HFFc6 (cell line): ENCODE measurements at regions not wholly inside any gene's neighbourhood (a gene's known extent, or its start where the extent isn't known, plus 50 kb on each side); places are given as distances from the start of the nearest gene placed in this dataset.

ENCODE experiments used
- DNase-seq: peaks from one replicate; pipeline ENCODE4 v3.0.0-alpha.2; 2018
- H3K27ac Mint-ChIP-seq: 2 replicates; pipeline ENCODE4 v1.8.0; 2020; ENCODE audit warnings: mild to moderate bottlenecking, mixed read lengths
- H3K27me3 Mint-ChIP-seq: 2 replicates; pipeline ENCODE4 v1.8.0; 2021; ENCODE audit warnings: mild to moderate bottlenecking, moderate library complexity, mixed read lengths; ENCODE audit not compliant: insufficient read depth
- H3K36me3 Mint-ChIP-seq: 2 replicates; pipeline ENCODE4 v1.8.0; 2021; ENCODE audit warnings: low read depth, mixed read lengths
- H3K4me1 Mint-ChIP-seq: 2 replicates; pipeline ENCODE4 v1.8.0; 2020; ENCODE audit warnings: low read depth, mixed read lengths
- H3K4me3 Mint-ChIP-seq: 2 replicates; pipeline ENCODE4 v1.8.0; 2020; ENCODE audit warnings: mild to moderate bottlenecking, moderate library complexity, mixed read lengths
- H3K9me3 Mint-ChIP-seq: 2 replicates; pipeline ENCODE4 v1.8.0; 2020; ENCODE audit warnings: mild to moderate bottlenecking, mixed read lengths
- CTCF ChIP-seq: fragments of 200-600 bp; sonication (generic); IDR thresholded peaks from 2 replicates; pipeline ENCODE4 v1.5.0; 2021; ENCODE audit warnings: antibody characterized with exemption, mild to moderate bottlenecking

- no peak overlapping the region for H3K27ac Mint-ChIP-seq
- no peak for TF ChIP-seq CTCF
- no peaks in the 10 kb centered on the region for H3K4me1 Mint-ChIP-seq
Measured at GRCh38 chr20:61067221-61067620, 184.8 kb upstream of the CDH4 start.

DNA sequence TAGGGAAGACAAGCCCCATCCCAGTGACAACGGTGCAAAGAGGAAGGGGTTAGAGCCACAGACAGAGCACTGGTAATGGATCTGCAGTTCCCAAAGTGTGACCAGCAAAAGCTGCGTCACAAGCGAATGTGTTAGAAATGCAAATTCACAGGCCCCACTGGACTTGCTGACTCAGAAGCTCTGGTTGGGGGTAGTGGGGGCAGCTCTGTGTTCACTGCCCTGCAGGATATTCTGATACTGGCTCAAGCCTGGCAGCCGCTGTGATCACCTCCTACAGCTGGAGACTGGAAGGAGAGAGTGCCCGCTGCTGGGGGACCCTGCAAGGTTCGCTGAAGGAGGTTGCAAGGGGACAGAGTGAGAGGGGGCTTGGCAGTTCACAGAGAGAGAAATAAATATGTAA lies 179.7 kb upstream of the CDH4 start:
- TF ChIP-seq CTCF, result no peak
- Mint-ChIP-seq H3K9me3 (peaks cover 4% of the 10 kb centered on the region; the same call in 1 of the 2 replicates), H3K27ac (no peak overlapping the region), H3K36me3 (no peaks in the 10 kb centered on the region), H3K4me1 (no peaks in the 10 kb centered on the region; the same call in 1 of the 2 replicates), H3K4me3 (no peak overlapping the region), H3K27me3 (peaks cover 6% of the 10 kb centered on the region)
- no peak for DNase-seq

More at GRCh38 chr20:61067221-61067620, 184.8 kb upstream of the CDH4 start:
- H3K9me3 Mint-ChIP-seq, result peaks cover 4% of the 10 kb centered on the region; the same call in 1 of the 2 replicates
- no peak for DNase-seq
- H3K27me3 Mint-ChIP-seq, result peaks cover 4% of the 10 kb centered on the region
- no peaks in the 10 kb centered on the region for H3K36me3 Mint-ChIP-seq
- H3K4me3 Mint-ChIP-seq, result no peak overlapping the region

DNA sequence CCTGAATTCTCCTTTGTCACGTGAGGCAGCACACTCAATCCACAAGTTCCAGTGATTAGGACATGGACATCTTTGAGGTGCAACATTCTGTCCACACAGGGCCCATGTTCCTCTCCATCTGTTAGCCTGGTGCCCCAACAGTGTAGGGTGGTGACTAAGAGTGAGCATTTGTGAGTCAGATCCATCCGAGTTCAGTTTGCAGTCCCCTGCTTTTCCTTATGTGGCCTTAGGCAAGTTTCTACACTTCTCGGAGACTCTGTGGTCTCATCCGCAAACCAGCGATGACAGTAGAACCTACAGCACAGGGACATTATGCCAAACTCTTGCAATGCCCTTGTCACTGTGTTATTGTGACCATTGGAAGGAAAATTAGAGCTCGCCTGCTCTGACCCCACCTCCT lies 178.7 kb upstream of the CDH4 start:
- no peaks in the 10 kb centered on the region for H3K36me3 Mint-ChIP-seq
- H3K4me1 Mint-ChIP-seq, result no peaks in the 10 kb centered on the region; the same call in 1 of the 2 replicates
- H3K27ac Mint-ChIP-seq, result no peak overlapping the region
- H3K27me3 Mint-ChIP-seq, result peaks cover 6% of the 10 kb centered on the region
- DNase-seq, result no peak
- no peak overlapping the region for H3K4me3 Mint-ChIP-seq
- peaks cover 4% of the 10 kb centered on the region; the same call in 1 of the 2 replicates for H3K9me3 Mint-ChIP-seq
- TF ChIP-seq CTCF, result no peak

- no peak overlapping the region for H3K27ac Mint-ChIP-seq
- no peaks in the 10 kb centered on the region for H3K4me1 Mint-ChIP-seq
- DNase-seq, result no peak
- H3K9me3 Mint-ChIP-seq, result peaks cover 4% of the 10 kb centered on the region; the same call in 1 of the 2 replicates
- peaks cover 7% of the 10 kb centered on the region for H3K27me3 Mint-ChIP-seq
- H3K36me3 Mint-ChIP-seq, result no peaks in the 10 kb centered on the region
- H3K4me3 Mint-ChIP-seq, result no peak overlapping the region
- no peak for TF ChIP-seq CTCF
Measured at GRCh38 chr20:61082720-61083119, 169.3 kb upstream of the CDH4 start.

DNA sequence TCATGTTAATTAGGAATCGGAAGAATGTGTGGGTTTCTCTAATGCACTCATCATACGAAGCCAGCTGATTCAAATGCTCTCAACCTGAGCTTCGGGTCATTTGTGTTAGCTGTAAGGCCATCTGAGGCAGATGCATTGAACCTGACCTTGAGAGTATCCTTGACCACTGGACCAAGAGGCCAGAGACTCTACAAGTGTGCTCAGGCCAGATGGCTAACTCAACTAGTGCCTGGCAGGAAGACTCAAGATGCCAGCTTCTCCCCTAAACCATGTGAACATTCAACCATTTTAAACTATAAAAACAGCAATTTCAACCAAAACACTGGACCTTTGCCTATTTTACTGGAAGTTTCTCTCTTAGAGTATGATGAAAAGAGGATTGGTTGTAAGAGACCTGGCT lies 168.6 kb upstream of the CDH4 start:
- no peak for DNase-seq
- H3K9me3 Mint-ChIP-seq, result peaks cover 4% of the 10 kb centered on the region; the same call in 1 of the 2 replicates
- H3K27ac Mint-ChIP-seq, result no peak overlapping the region
- H3K4me1 Mint-ChIP-seq, result no peaks in the 10 kb centered on the region
- TF ChIP-seq CTCF, result no peak
- H3K36me3 Mint-ChIP-seq, result no peaks in the 10 kb centered on the region
- no peak overlapping the region for H3K4me3 Mint-ChIP-seq
- H3K27me3 Mint-ChIP-seq, result peaks cover 9% of the 10 kb centered on the region

DNA sequence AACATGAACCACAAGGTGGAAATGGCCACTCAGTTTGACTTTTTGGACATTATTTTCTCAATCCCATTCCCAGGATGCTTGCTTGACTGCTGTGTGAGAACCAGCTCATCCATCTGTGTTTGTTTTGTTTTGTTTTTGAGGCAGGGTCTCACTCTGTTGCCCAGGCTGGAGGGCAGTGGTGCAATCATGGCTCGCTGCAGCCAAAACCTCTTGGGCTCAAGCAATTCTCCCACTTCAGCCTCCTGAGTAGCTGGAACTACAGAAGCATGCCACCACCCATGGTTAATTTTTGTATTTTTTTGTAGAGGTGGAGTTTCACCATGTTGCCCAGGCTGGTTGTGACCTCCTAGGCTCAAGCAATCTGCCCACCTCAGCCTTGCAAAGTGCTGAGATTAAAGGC lies 166.0 kb upstream of the CDH4 start:
- no peak for TF ChIP-seq CTCF
- DNase-seq, result no peak
- Mint-ChIP-seq H3K4me1 (no peaks in the 10 kb centered on the region), H3K4me3 (no peak overlapping the region), H3K36me3 (no peaks in the 10 kb centered on the region), H3K27me3 (peaks cover 14% of the 10 kb centered on the region), H3K9me3 (peaks cover 4% of the 10 kb centered on the region; the same call in 1 of the 2 replicates), H3K27ac (no peak overlapping the region)
